BLaER1 treated with 17β-estradiol and CSF1 and Interleukin-3, amounts not matched to agents 10 nM and 100 nM (cell line): ENCODE measurements at regions not wholly inside any gene's neighbourhood (a gene's known extent, or its start where the extent isn't known, plus 50 kb on each side); places are given as distances from the start of the nearest gene placed in this dataset.

Experiments used
- H3K27ac ChIP-seq, 11 experiments: shearing (Covaris generic); formaldehyde crosslinking; 2 replicates each; pipeline ENCODE4 v1.8.1; 2022
- H3K27me3 ChIP-seq, 11 experiments: shearing (Covaris generic); formaldehyde crosslinking; 2 replicates each; pipeline ENCODE4 v1.8.1; 2022
- H3K36me3 ChIP-seq, 11 experiments: shearing (Covaris generic); formaldehyde crosslinking; 2 replicates each; pipeline ENCODE4 v1.8.1; 2022
- H3K4me1 ChIP-seq, 10 experiments: shearing (Covaris generic); formaldehyde crosslinking; 2 replicates each; pipeline ENCODE4 v1.8.1; 2022
- H3K4me2 ChIP-seq, 11 experiments: shearing (Covaris generic); formaldehyde crosslinking; 2 replicates each; pipeline ENCODE4 v1.8.1; 2022
- H3K4me3 ChIP-seq, 10 experiments: shearing (Covaris generic); formaldehyde crosslinking; 2 replicates each; pipeline ENCODE4 v1.8.1; 2022
- H3K9ac ChIP-seq, 11 experiments: shearing (Covaris generic); formaldehyde crosslinking; 2 replicates each; pipeline ENCODE4 v1.8.1; 2022
- H3K9me3 ChIP-seq, 11 experiments: shearing (Covaris generic); formaldehyde crosslinking; replicated peaks in 1 of 11; 2 replicates each; pipeline ENCODE4 v1.8.1; 2022
- H4K20me1 ChIP-seq, 11 experiments: shearing (Covaris generic); formaldehyde crosslinking; 2 replicates each; pipeline ENCODE4 v1.8.1; 2022
- Cebpa-rat ChIP-seq, 11 experiments: shearing (Covaris generic); IDR thresholded peaks; 2 replicates each; pipeline ENCODE4 v1.8.1; 2022

GRCh38 chr15:94778840-94779239, 547.5 kb downstream of the MCTP2 start:
- Histone ChIP-seq H3K36me3 (no peaks in the 10 kb centered on the region), H3K9me3 (no peaks in the 10 kb centered on the region), H3K9ac (no peak overlapping the region), H3K4me3 (no peak overlapping the region), H3K4me2 (no peak overlapping the region), H3K27ac (no peak overlapping the region), H4K20me1 (no peaks in the 10 kb centered on the region), H3K27me3 (no peaks in the 10 kb centered on the region), H3K4me1 (peaks cover 0 to 7% (median 2%) of the 10 kb centered on the region in 10 experiments; a peak in 7 of 20 replicates)
- TF ChIP-seq Cebpa-rat (IDR thresholded peaks at IDR 0.05): no peak

DNA sequence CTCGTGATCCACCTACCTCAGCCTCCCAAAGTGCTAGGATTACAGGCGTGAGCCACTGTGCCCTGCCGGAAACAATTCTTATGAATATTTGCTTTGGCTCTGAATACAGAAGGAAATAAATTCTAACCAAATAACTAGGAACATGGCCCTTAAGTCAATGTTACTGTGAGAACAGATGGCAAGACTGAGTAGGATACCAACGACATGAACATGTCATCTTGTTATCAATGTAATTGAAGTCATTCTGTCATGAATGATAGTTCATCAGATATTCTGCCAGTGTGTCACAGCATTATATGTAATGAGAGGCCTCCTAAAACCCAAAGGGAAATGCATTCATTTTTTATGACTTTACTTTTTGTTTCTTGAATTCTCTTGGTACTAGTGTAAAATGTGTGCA, 548.8 kb downstream of the MCTP2 start:
- no peaks in the 10 kb centered on the region for H4K20me1 ChIP-seq
- peaks cover 0 to under 1% (median 0%) of the 10 kb centered on the region in 10 experiments; a peak in 2 of 20 replicates for H3K4me1 ChIP-seq
- H3K9ac ChIP-seq: no peak overlapping the region
- no peaks in the 10 kb centered on the region for H3K9me3 ChIP-seq
- H3K27me3 ChIP-seq: no peaks in the 10 kb centered on the region
- no peak overlapping the region for H3K4me2 ChIP-seq
- no peak for TF ChIP-seq Cebpa-rat (IDR thresholded peaks at IDR 0.05)
- no peak overlapping the region for H3K27ac ChIP-seq
- H3K36me3 ChIP-seq: no peaks in the 10 kb centered on the region
- no peak overlapping the region for H3K4me3 ChIP-seq

DNA sequence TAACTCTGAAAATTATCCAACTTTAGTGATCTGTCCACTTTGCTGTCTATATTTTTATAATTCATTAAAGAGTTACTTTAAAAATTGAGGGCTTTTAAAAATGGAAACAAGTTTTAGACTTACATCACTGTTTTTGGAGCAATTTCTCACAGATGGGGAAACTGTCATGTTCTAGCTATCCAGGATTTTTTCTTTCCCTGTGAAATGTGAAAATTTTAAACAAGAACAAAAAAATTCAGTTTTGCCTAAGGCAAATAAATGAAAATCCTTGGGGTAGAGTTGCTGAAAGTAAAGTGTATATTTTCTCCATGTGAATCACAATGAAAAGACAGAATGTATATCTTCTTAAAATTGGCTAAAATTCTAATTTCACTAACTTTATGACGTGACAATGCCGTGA, 553.7 kb downstream of the MCTP2 start:
- Histone ChIP-seq H3K4me3 (no peak overlapping the region), H4K20me1 (no peaks in the 10 kb centered on the region), H3K4me2 (no peak overlapping the region), H3K4me1 (no peaks in the 10 kb centered on the region), H3K27ac (no peak overlapping the region), H3K36me3 (no peaks in the 10 kb centered on the region), H3K9ac (no peak overlapping the region), H3K9me3 (no peaks in the 10 kb centered on the region), H3K27me3 (no peaks in the 10 kb centered on the region)
- TF ChIP-seq Cebpa-rat (IDR thresholded peaks at IDR 0.05): no peak

DNA sequence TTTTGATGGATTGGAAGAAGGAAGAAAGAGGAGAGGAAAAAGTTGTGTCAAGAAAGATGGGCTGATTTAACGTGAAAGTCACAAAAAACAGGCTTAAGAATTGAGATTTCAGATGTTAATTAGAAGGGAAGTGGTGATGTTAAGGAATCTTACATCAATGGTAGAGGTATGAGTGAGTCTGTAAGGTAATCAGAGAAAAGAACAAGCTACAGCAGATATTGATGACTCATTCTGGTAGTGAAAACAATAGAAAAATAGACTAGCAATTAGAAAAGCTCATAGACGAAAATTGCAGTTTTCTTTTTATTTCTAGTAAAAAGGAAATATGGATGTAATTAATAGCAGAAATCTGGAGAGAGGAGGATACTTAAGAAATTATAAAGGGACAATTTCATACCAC, 559.6 kb downstream of the MCTP2 start:
- Histone ChIP-seq H3K27me3 (no peaks in the 10 kb centered on the region), H3K9me3 (no peaks in the 10 kb centered on the region), H3K9ac (no peak overlapping the region), H4K20me1 (no peaks in the 10 kb centered on the region), H3K27ac (no peak overlapping the region), H3K4me2 (no peak overlapping the region), H3K4me1 (no peaks in the 10 kb centered on the region), H3K4me3 (no peak overlapping the region), H3K36me3 (no peaks in the 10 kb centered on the region)
- no peak for TF ChIP-seq Cebpa-rat (IDR thresholded peaks at IDR 0.05)

- no peak overlapping the region for H3K27ac ChIP-seq
- no peaks in the 10 kb centered on the region for H3K27me3 ChIP-seq
- no peak for TF ChIP-seq Cebpa-rat (IDR thresholded peaks at IDR 0.05)
- no peaks in the 10 kb centered on the region for H3K9me3 ChIP-seq
- no peaks in the 10 kb centered on the region for H4K20me1 ChIP-seq
- H3K4me3 ChIP-seq: no peak overlapping the region
- no peaks in the 10 kb centered on the region for H3K36me3 ChIP-seq
- H3K9ac ChIP-seq: no peak overlapping the region
- no peak overlapping the region for H3K4me2 ChIP-seq
- no peaks in the 10 kb centered on the region for H3K4me1 ChIP-seq
These were observed 560.1 kb downstream of the MCTP2 start for GRCh38 chr15:94791510-94791909.

GRCh38 chr15:94792196-94792595, 560.8 kb downstream of the MCTP2 start:
- no peaks in the 10 kb centered on the region for H3K36me3 ChIP-seq
- H3K4me1 ChIP-seq: no peaks in the 10 kb centered on the region
- no peak overlapping the region for H3K9ac ChIP-seq
- H3K4me2 ChIP-seq: no peak overlapping the region
- H3K9me3 ChIP-seq: peaks cover 0 to 2% (median 0%) of the 10 kb centered on the region in 11 experiments; a peak in 2 of 22 replicates
- H3K27ac ChIP-seq: no peak overlapping the region
- no peaks in the 10 kb centered on the region for H4K20me1 ChIP-seq
- TF ChIP-seq Cebpa-rat (IDR thresholded peaks at IDR 0.05): no peak
- H3K4me3 ChIP-seq: no peak overlapping the region
- no peaks in the 10 kb centered on the region for H3K27me3 ChIP-seq

- no peak for TF ChIP-seq Cebpa-rat (IDR thresholded peaks at IDR 0.05)
These were observed 561.8 kb downstream of the MCTP2 start for GRCh38 chr15:94793207-94793606.

DNA sequence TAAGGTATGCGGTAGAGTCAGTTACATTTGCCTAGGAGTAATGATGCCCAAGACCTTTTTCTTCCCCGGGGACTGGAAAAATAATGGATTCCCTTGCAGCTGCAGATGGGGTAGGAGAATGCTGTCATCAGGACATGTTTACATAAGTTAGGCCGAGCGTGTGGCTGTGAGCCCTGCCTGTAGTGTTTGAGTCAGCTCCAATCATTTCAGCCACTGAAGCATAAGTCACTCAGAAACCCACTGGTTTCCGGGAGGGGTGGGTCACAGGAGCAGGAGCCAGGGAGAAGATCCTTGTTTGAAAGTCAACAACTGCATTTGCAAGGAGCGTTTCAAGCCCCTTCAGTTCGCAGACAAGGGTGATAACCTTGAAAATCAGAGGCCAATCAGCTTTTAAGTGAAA, 562.3 kb downstream of the MCTP2 start:
- H3K27me3 ChIP-seq: no peaks in the 10 kb centered on the region
- no peak overlapping the region for H3K9ac ChIP-seq
- H3K27ac ChIP-seq: no peak overlapping the region
- H3K36me3 ChIP-seq: no peaks in the 10 kb centered on the region
- H3K4me2 ChIP-seq: no peak overlapping the region
- TF ChIP-seq Cebpa-rat (IDR thresholded peaks at IDR 0.05): no peak
- H4K20me1 ChIP-seq: no peaks in the 10 kb centered on the region
- peaks cover 0 to 16% (median 10%) of the 10 kb centered on the region in 11 experiments; a peak in 13 of 22 replicates for H3K9me3 ChIP-seq
- H3K4me1 ChIP-seq: no peaks in the 10 kb centered on the region
- no peak overlapping the region for H3K4me3 ChIP-seq

More at GRCh38 chr15:94793207-94793606, 561.8 kb downstream of the MCTP2 start:
- Histone ChIP-seq H3K27me3 (no peaks in the 10 kb centered on the region), H3K9me3 (peaks cover 0 to 13% (median 7%) of the 10 kb centered on the region in 11 experiments; a peak in 13 of 22 replicates), H3K9ac (no peak overlapping the region), H3K4me2 (no peak overlapping the region), H3K27ac (no peak overlapping the region), H3K4me1 (no peaks in the 10 kb centered on the region), H4K20me1 (no peaks in the 10 kb centered on the region), H3K4me3 (no peak overlapping the region), H3K36me3 (no peaks in the 10 kb centered on the region)

DNA sequence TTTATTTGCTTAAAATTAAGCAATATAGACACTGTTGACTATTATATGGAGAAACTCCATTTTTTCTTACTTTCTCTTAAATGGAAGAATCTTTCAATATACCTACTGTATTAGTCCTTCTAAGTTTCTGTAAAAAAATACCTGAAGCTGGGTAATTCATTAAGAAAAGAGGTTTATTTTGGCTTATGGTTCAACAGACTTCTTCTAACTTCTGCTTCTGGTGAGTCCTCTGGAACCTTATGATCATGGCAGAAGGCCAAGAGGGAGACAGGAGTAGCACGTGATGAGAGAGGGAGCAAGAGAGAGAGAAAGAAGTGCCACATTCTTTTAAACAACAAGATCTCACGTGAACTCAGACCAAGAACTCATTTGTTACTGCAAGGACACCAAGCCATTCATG, 573.3 kb downstream of the MCTP2 start:
- Histone ChIP-seq H4K20me1 (no peaks in the 10 kb centered on the region), H3K4me1 (no peaks in the 10 kb centered on the region), H3K9ac (no peak overlapping the region), H3K27me3 (no peaks in the 10 kb centered on the region), H3K9me3 (peaks cover 0 to 17% (median 7%) of the 10 kb centered on the region in 11 experiments; a peak in 15 of 22 replicates), H3K4me3 (no peak overlapping the region), H3K36me3 (no peaks in the 10 kb centered on the region), H3K4me2 (no peak overlapping the region), H3K27ac (no peak overlapping the region)
- TF ChIP-seq Cebpa-rat (IDR thresholded peaks at IDR 0.05): no peak

DNA sequence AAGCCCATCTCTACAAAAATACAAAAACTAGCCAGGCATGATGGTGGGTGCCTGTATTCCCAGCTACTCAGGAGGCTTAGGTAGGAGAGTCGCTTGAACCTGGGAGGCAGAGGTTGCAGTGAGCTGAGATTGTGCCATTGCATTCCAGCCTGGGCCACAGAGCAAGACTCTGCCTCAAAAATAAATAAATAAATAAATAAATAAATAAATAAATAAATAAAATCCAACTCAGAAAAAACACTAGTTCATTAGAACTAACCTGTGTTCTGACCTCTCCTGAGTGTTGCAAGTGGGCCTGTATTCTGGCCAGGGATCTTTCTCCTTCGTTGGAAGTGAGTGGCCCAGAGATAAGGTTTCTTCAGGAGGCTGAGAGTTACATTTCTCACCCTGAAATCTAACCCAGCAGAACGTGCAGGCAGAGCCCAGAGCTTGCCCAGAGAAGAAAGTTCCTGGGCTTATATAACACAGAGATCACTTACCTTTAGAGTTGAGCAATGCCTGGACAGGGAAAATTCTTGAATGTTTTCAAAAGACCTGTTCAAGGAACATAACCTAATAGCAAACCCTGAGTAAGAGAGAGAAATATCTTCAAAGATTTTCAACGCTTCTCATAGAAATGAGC, 583.9 kb downstream of the MCTP2 start:
- Histone ChIP-seq H3K36me3 (no peaks in the 10 kb centered on the region), H3K27ac (no peak overlapping the region), H3K4me2 (no peak overlapping the region), H3K9me3 (no peaks in the 10 kb centered on the region), H3K9ac (no peak overlapping the region), H3K4me1 (no peaks in the 10 kb centered on the region), H4K20me1 (no peaks in the 10 kb centered on the region), H3K4me3 (no peak overlapping the region), H3K27me3 (no peaks in the 10 kb centered on the region)
- no peak for TF ChIP-seq Cebpa-rat (IDR thresholded peaks at IDR 0.05)
